Activated CD4-positive, alpha-beta T cell treated with anti-CD3 and anti-CD28 coated beads, Interleukin-2, Interleukin-6, amounts not matched to agents 100 ng/mL and 50 ng/mL, durations not matched to agents 16 hours and 8 hours (primary cell): ENCODE measurements at regions not wholly inside any gene's neighbourhood (a gene's known extent, or its start where the extent isn't known, plus 50 kb on each side); places are given as distances from the start of the nearest gene placed in this dataset.
A peak's percentile ranks its signal among the peaks of the same experiment; 100 is the strongest.
"Not testable (repeated sequence)": the region's sequence is repeated elsewhere in the genome, so short reads cannot be mapped to it uniquely, and the experiment has no call there.

Source experiments
- DNase-seq: peaks from one replicate; pipeline ENCODE4 v3.0.0-alpha.2; 2020

DNA sequence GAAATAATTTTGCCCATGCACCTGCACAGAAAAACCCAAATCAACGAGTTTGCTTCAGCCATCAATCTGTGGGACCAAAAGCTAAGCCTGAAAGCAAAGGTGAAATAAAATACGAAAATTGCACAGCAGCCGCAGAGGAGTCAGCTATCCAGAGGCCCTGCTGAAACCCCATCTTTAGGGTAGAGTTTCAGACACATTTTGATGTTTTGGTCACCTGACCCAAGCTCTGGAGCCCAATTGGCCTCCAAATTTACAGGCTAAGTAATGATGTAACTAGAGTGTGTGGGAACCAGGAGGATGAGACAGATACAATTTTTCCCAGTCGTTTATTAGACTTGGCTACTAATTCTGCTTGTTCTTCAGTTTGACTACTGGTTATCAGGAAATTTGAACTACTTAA is 308.6 kb upstream of the ATP11B start:
- DNase-seq, result no peak

DNA sequence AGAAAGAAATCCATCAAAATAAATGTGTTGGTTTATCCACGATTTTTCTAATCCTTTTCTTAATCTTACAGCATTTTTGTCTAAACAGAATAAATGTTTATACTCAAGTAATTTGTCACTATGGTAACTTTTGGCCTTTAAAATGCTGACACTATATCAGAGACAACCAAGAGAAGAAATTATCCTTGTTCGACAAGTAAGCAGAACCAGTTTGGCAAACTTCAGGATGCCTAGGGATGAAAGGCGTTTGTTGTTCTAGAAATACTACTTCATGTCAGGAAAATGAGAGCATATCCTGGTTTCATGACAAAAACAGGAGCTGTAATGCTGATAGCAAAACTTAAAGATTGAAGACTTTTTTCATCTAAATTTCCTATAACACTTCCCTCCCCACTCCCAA is 308.0 kb upstream of the ATP11B start:
- no peak for DNase-seq

GRCh38 chr3:182486463-182486862 is 306.8 kb upstream of the ATP11B start:
- no peak for DNase-seq

- no peak for DNase-seq
Measured at GRCh38 chr3:182487143-182487542, 306.2 kb upstream of the ATP11B start.

DNA sequence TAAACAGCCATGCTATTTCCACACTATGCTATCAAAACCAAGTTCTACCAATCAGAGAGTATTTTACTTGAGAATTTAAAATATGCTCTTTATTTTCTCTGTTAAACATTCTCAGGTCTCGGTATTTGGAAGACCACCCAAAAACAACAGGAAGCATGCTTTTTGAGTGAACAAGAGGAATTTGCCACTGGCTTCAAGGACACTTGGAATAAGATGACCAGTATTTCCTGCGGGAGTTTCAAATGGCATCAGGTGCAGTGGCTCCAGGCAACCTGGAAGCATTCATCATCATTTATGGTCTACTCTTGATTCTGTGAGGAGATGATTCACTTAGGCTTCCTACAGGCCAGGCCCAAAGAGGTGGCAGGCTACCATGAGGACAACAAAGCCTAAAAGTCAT is 305.7 kb upstream of the ATP11B start:
- DNase-seq, result no peak

DNA sequence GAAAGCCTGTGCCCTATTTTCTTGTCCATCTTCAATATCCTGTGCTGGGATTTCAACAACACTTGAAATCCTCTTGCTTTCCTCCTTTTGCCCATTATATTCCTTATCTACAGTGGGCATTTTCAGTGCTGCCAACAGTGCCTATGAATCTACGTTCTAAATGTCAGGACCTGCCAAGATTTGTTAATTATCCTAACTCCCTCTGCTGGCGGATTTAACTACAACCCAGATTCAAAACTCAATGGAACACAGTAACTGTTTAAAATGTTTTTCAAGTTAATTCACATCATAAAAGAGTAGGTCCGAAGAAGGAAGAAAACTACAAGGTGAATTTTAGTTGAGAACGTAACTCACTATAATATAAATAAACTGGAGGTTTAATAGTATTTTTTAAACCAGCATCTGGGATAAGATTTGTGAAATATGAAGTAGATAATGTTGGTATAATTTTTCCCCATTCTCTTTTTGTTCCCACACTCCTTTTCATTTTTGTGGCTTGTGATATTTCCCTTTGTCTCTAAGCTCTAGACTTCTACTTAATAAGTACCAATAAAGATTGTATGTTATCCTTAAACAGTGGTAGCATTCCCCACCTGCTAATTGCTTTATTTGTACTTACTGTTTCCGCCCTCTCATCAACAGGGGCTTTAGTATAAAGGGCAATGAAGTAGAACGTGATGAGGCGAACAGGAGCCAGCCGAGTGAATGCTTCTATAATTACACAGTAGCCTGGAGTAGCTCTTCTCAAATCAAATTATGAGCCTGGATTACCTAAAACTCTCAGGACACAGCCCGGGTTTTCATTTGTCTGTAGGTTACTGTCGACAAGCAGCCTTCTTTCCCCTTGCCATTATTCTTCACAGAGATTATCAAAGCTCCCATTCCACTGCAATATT is 302.5 kb upstream of the ATP11B start:
- DNase-seq, result peak; percentile 6

DNA sequence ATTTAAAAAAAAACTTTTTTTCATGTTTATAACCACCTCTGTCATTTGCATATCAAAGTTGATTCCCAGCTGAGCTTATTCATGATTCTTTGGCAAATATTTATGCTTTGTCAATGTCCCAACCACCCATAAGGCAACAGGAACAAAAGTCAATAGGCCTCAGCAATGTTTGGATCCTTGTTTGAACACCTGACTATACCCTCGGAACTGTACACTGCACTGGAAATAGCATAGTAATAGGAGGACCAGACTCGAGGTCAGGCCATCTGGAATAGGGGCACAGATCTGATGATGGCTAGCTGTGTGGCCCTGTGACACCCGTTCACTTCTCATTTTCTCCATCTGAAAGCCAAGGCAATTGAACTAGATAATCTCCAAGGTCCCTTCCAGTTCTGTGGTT is 301.7 kb upstream of the ATP11B start:
- no peak for DNase-seq

- no peak for DNase-seq
Measured at GRCh38 chr3:182492536-182492935, 300.8 kb upstream of the ATP11B start.

DNA sequence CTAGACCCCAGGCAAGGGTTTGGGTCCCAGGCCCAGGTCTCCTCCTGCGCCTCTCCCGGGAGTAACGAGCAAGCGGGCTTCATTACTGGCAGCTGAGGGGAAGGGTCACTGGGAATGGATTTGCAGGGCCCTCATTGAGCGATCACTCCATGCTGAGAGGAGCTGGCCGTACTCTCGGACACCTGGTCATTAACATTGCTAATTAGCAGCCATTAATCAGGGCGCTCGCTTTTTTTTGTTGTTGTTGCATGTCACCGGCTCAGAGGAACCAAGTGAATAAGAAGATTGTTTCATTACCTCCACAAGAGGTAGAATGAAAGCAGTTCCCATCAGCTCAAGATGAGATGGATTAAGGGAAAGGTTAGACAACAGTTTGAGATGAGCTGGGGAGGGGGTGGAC is 293.0 kb upstream of the ATP11B start:
- no peak for DNase-seq

DNA sequence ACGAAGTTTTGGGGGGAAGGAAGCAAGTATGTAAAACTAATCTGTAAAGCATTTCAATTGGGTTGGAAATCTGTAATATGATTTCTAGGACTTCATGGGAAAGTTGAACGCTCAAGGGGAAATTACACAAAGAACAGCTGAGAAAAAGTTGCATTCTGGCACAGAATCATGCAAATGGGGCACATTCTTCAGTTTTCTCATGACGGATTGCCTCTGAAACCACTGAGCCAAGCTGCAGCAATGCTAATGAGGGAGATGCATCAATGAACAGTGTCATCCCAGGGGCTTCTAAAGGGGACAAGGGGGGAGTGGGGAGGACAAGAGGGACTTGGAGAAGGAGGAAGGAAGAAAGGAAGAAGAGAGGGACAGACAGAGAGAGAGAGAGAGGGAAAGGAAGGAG is 291.4 kb upstream of the ATP11B start:
- no peak for DNase-seq

DNA sequence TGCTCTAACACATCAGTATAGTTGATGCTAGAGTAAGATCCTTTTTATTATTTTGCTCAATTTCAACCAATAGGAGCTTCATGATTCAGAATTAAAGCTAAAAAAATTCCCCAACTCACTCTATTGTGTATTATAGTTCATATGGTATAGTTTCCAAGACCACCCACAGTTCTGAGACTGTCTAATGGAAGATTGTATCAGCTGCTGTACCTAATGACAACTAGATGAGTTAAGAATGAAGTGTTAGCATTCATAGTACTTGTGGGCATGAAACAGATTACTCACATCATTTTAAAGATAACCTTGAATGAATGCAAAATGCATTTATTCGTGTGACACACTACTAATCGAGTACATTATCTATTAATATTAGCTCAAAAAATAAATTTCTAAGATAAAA is 289.9 kb upstream of the ATP11B start:
- DNase-seq, result no peak

GRCh38 chr3:182508919-182509711 is 284.2 kb upstream of the ATP11B start:
- DNase-seq, result no peak

DNA sequence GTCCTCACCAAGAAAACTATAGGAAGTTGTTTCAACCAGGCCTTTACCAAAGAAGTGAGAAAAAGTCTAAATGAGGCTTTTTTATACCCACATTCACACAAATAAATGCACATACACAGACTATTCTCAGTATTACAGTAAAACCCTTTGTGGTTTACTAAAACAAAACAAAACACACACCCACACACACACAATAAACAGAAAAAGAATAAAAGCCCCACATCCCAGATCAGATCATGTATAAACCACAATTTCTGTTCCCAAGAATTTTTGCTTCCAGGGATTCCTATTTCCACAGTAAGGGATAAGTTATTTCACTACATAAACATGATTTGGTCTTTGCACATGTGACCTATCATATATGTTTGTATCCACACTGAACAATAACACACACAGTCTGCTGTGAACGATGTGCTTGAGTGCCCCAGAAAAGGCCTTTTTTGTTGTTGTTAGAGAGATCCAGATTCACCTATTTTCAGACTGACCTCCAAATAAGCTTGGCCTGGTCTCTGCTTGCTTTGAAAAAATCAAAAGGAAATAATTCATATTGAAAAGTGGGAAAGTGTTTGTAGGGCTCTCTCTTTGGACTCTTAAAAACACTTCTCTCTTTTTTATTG is 283.4 kb upstream of the ATP11B start:
- no peak for DNase-seq

DNA sequence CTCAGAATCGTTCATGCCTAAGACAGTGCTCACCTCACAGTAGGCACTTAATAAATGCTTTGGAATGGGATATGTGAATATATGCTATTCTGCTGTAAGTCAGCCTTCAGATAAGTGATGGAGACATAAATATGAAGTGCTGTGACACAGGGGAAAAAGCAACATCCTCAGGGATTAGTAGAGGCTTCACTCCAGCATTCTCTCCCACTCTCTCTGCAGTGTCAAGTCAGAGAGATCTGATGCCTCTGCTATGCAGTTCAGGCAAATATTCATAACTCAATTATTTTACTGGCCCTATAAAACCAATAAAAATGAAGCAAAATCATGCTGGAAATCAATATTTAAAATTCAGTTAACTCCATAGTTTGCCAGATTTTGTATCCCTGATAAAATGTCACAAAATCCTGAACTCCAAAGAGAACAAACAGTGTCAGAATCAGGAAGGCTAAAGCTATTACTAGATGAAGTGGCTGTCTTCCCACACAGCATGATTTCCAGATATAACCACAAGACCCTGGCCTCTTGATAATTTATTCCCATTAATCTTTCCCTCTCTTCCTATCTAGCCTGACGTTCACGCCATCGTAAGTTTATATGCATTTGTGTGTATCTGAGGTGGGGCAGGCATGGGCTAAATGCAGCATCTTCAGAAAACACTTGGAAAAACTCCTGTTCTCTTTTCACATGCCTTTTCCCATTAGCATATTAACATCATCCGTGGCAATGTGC is 278.9 kb upstream of the ATP11B start:
- no peak for DNase-seq

- no peak for DNase-seq
Measured at GRCh38 chr3:182516597-182517336, 276.5 kb upstream of the ATP11B start.

- no peak for DNase-seq
Measured at GRCh38 chr3:182519569-182519968, 273.7 kb upstream of the ATP11B start.

DNA sequence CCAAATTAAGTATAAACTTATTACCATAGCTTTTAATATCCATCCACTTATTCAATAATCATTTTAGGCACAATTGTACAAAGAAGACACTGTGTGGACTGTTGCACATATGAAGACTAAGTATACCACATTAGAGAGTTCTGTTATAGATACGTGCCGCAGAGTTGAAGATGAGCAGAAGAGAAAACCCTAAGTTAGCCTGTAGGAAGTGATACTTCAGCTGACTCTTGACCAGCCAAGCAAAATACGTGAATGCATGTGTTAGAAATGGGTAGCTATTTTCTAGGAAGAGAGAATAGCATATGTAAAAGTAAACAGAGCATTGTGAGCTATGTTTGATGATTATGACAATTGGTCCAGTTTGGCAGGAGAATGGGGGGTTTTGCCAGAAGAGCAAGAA is 272.0 kb upstream of the ATP11B start:
- no peak for DNase-seq

GRCh38 chr3:182523424-182523823 is 269.9 kb upstream of the ATP11B start:
- DNase-seq, result not testable (repeated sequence)

DNA sequence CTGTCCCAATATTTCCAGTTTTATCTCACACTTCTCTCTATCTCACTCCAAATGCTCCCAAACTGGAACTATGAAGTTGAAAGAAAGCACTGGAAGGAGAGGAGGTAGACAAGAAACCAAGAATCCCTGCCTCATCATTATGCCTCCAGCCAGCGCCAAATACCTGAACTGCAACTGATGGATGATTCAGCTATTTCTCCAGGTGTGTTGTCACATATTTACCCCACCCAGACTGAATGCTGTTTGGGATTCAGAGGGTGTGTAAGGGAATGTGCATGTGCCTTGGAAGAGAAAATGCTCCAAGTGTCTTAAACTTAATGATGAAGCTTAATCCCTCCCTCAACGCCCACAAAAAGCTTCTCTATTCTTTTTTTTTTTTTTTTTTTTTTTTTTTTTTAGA is 269.5 kb upstream of the ATP11B start:
- no peak for DNase-seq

GRCh38 chr3:182524711-182525401 is 268.4 kb upstream of the ATP11B start:
- no peak for DNase-seq

DNA sequence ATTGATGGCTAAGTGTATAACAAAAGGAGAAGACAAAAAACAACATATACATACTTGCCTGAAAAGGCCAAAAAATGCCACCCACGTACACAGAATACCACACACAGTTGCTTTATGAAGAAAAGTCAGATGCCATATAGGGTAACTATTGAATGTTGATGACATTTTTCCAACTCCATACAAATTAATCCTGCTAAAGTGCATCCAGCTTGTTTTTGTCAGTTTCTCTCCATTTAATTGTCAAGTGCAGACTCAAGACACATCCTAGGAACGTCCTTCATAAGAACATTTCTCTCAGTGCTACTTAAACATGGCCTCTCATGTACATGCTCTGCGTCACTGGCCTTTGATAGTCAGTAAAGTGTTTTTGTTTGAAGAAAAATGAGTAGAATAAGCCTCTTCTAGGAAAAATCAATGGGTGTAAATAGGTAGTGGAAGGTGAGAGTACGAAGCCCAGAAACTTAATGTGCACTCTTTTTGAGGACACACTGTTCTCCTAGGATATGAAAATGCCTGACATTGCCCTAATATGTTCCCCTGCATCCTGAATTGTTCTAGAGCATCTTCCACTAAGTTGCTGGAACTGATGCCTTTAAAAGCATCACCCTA is 267.4 kb upstream of the ATP11B start:
- DNase-seq, result no peak
